ENCODE measurements at regions not wholly inside any gene's neighbourhood (a gene's known extent, or its start where the extent isn't known, plus 50 kb on each side); places are given as distances from the start of the nearest gene placed in this dataset.

- DNase-seq: no peak
Observed at GRCh38 chr13:84497613-84498012, 615.3 kb upstream of the SLITRK1 start.

GRCh38 chr13:84491952-84492351 is 609.7 kb upstream of the SLITRK1 start:
- no peak for DNase-seq

GRCh38 chr13:84487752-84488151 is 605.5 kb upstream of the SLITRK1 start:
- no peak for DNase-seq

GRCh38 chr13:84481958-84482357 is 599.7 kb upstream of the SLITRK1 start:
- no peak for DNase-seq

GRCh38 chr13:84479656-84480055 is 597.4 kb upstream of the SLITRK1 start:
- DNase-seq: no peak

GRCh38 chr13:84470528-84470927 is 588.3 kb upstream of the SLITRK1 start:
- DNase-seq: no peak

GRCh38 chr13:84466461-84466860 is 584.2 kb upstream of the SLITRK1 start:
- DNase-seq: no peak

- no peak for DNase-seq
Observed at GRCh38 chr13:84460989-84461388, 578.7 kb upstream of the SLITRK1 start.

GRCh38 chr13:84455143-84455905 is 573.0 kb upstream of the SLITRK1 start:
- no peak for DNase-seq

GRCh38 chr13:84447640-84447978 is 565.3 kb upstream of the SLITRK1 start:
- DNase-seq: no peak

GRCh38 chr13:84446972-84447639 is 564.8 kb upstream of the SLITRK1 start:
- peak; percentile 2 for DNase-seq

GRCh38 chr13:84445776-84446175 is 563.5 kb upstream of the SLITRK1 start:
- no peak for DNase-seq

GRCh38 chr13:84443463-84443862 is 561.2 kb upstream of the SLITRK1 start:
- no peak for DNase-seq

- no peak for DNase-seq
Observed at GRCh38 chr13:84439108-84439507, 556.8 kb upstream of the SLITRK1 start.

- DNase-seq: no peak
Observed at GRCh38 chr13:84433024-84433423, 550.8 kb upstream of the SLITRK1 start.

GRCh38 chr13:84431646-84432045 is 549.4 kb upstream of the SLITRK1 start:
- DNase-seq: no peak

- DNase-seq: no peak
Observed at GRCh38 chr13:84430446-84430845, 548.2 kb upstream of the SLITRK1 start.

- no peak for DNase-seq
Observed at GRCh38 chr13:84430015-84430414, 547.7 kb upstream of the SLITRK1 start.

GRCh38 chr13:84418041-84418440 is 535.8 kb upstream of the SLITRK1 start:
- no peak for DNase-seq

- no peak for DNase-seq
Observed at GRCh38 chr13:84417416-84417815, 535.1 kb upstream of the SLITRK1 start.

- no peak for DNase-seq
Observed at GRCh38 chr13:84413016-84413415, 530.7 kb upstream of the SLITRK1 start.

GRCh38 chr13:84405286-84405685 is 523.0 kb upstream of the SLITRK1 start:
- no peak for DNase-seq

GRCh38 chr13:84400706-84401105 is 518.4 kb upstream of the SLITRK1 start:
- no peak for DNase-seq

- no peak for DNase-seq
Observed at GRCh38 chr13:84399320-84400085, 517.2 kb upstream of the SLITRK1 start.

Measured in NCI-H2107 (cell line).